DND-41 (cell line): ENCODE measurements at regions not wholly inside any gene's neighbourhood (a gene's known extent, or its start where the extent isn't known, plus 50 kb on each side); places are given as distances from the start of the nearest gene placed in this dataset.

Experiments used
- EZH2 ChIP-seq: IDR thresholded peaks from 3 replicates; pipeline ENCODE4 v1.6.1; 2012; ENCODE audit warnings: borderline replicate concordance, low read depth, mild to moderate bottlenecking, moderate library complexity, low read length, inconsistent platforms; ENCODE audit not compliant: severe bottlenecking
- TF ChIP-seq, protein P1 (sequence below): IDR thresholded peaks from 2 replicates; pipeline ENCODE4 v1.5.1; 2012; ENCODE audit warnings: borderline replicate concordance, low read length, moderate library complexity, mild to moderate bottlenecking; ENCODE audit not compliant: poor library complexity, severe bottlenecking; ENCODE audit errors: extremely low read depth

GRCh38 chr7:46004965-46005364 lies 83.9 kb upstream of the IGFBP3 start:
- TF ChIP-seq, protein P1, sequence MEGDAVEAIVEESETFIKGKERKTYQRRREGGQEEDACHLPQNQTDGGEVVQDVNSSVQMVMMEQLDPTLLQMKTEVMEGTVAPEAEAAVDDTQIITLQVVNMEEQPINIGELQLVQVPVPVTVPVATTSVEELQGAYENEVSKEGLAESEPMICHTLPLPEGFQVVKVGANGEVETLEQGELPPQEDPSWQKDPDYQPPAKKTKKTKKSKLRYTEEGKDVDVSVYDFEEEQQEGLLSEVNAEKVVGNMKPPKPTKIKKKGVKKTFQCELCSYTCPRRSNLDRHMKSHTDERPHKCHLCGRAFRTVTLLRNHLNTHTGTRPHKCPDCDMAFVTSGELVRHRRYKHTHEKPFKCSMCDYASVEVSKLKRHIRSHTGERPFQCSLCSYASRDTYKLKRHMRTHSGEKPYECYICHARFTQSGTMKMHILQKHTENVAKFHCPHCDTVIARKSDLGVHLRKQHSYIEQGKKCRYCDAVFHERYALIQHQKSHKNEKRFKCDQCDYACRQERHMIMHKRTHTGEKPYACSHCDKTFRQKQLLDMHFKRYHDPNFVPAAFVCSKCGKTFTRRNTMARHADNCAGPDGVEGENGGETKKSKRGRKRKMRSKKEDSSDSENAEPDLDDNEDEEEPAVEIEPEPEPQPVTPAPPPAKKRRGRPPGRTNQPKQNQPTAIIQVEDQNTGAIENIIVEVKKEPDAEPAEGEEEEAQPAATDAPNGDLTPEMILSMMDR: no peak
- TF ChIP-seq EZH2: no peak
